ENCODE measurements at regions not wholly inside any gene's neighbourhood (a gene's known extent, or its start where the extent isn't known, plus 50 kb on each side); places are given as distances from the start of the nearest gene placed in this dataset.

GRCh38 chr10:55233505-55233904, 432.5 kb upstream of the PCDH15 start:
- intact Hi-C loops (cut with DNase I) = no loop called here
- no peak overlapping the region for H3K27ac ChIP-seq
- no peak overlapping the region for H3K4me3 ChIP-seq
- H3K27me3 ChIP-seq (replicated peaks; ENCODE audit: insufficient read depth) = no peaks in the 10 kb centered on the region
- H3K36me3 ChIP-seq = no peaks in the 10 kb centered on the region
- DNase-seq (ENCODE audit: low spot score) = no peak
- H3K9me3 ChIP-seq = no peaks in the 10 kb centered on the region
- TF ChIP-seq POLR2AphosphoS5 (IDR thresholded peaks at IDR 0.05) (no peak), POLR2A (IDR thresholded peaks at IDR 0.05) (no peak), CTCF (IDR thresholded peaks at IDR 0.05) (no peak)
- H3K4me1 ChIP-seq (replicated peaks) = no peaks in the 10 kb centered on the region

GRCh38 chr10:55233090-55233489, 432.1 kb upstream of the PCDH15 start:
- WGBS = 64% methylated on average over 3 of the region's 3 CpGs
- Histone ChIP-seq H3K4me3 (no peak overlapping the region), H3K27ac (no peak overlapping the region), H3K36me3 (no peaks in the 10 kb centered on the region), H3K9me3 (no peaks in the 10 kb centered on the region), H3K4me1 (replicated peaks) (no peaks in the 10 kb centered on the region), H3K27me3 (replicated peaks; ENCODE audit: insufficient read depth) (no peaks in the 10 kb centered on the region)
- intact Hi-C loops (cut with DNase I) = no loop called here
- DNase-seq (ENCODE audit: low spot score) = no peak
- TF ChIP-seq CTCF (IDR thresholded peaks at IDR 0.05) (no peak), POLR2AphosphoS5 (IDR thresholded peaks at IDR 0.05) (no peak), POLR2A (IDR thresholded peaks at IDR 0.05) (no peak)

GRCh38 chr10:55232553-55232952, 431.5 kb upstream of the PCDH15 start:
- no peak overlapping the region for H3K27ac ChIP-seq
- no peaks in the 10 kb centered on the region for H3K9me3 ChIP-seq
- DNase-seq (ENCODE audit: low spot score) = no peak
- no peaks in the 10 kb centered on the region for H3K27me3 ChIP-seq (replicated peaks; ENCODE audit: insufficient read depth)
- H3K36me3 ChIP-seq = no peaks in the 10 kb centered on the region
- H3K4me1 ChIP-seq (replicated peaks) = no peaks in the 10 kb centered on the region
- TF ChIP-seq CTCF (IDR thresholded peaks at IDR 0.05) (no peak), POLR2A (IDR thresholded peaks at IDR 0.05) (no peak), POLR2AphosphoS5 (IDR thresholded peaks at IDR 0.05) (no peak)
- intact Hi-C loops (cut with DNase I) = no loop called here
- no peak overlapping the region for H3K4me3 ChIP-seq
- WGBS = 78% methylated on average over 1 of the region's 1 CpG

- H3K4me1 ChIP-seq (replicated peaks) = no peaks in the 10 kb centered on the region
- intact Hi-C loops (cut with DNase I) = no loop called here
- no peaks in the 10 kb centered on the region for H3K9me3 ChIP-seq
- no peak for TF ChIP-seq CTCF (IDR thresholded peaks at IDR 0.05)
- no peak for TF ChIP-seq POLR2AphosphoS5 (IDR thresholded peaks at IDR 0.05)
- WGBS = 33% methylated on average over 1 of the region's 1 CpG
- H3K36me3 ChIP-seq = no peaks in the 10 kb centered on the region
- no peak overlapping the region for H3K4me3 ChIP-seq
- no peaks in the 10 kb centered on the region for H3K27me3 ChIP-seq (replicated peaks; ENCODE audit: insufficient read depth)
- H3K27ac ChIP-seq = no peak overlapping the region
- no peak for DNase-seq (ENCODE audit: low spot score)
Observed at GRCh38 chr10:55227967-55228366, 426.9 kb upstream of the PCDH15 start.

- TF ChIP-seq CTCF (IDR thresholded peaks at IDR 0.05) (no peak), POLR2AphosphoS5 (IDR thresholded peaks at IDR 0.05) (no peak), POLR2A (IDR thresholded peaks at IDR 0.05) (no peak)
- intact Hi-C loops (cut with DNase I) = no loop called here
- no peak overlapping the region for H3K4me3 ChIP-seq
- H3K4me1 ChIP-seq (replicated peaks) = no peaks in the 10 kb centered on the region
- no peaks in the 10 kb centered on the region for H3K36me3 ChIP-seq
- no peak for DNase-seq (ENCODE audit: low spot score)
- WGBS = 88% methylated on average over 5 of the region's 5 CpGs
- no peak overlapping the region for H3K27ac ChIP-seq
- no peaks in the 10 kb centered on the region for H3K27me3 ChIP-seq (replicated peaks; ENCODE audit: insufficient read depth)
- no peaks in the 10 kb centered on the region for H3K9me3 ChIP-seq
Observed at GRCh38 chr10:55224007-55224781, 423.2 kb upstream of the PCDH15 start.

Measured in prostate gland (tissue), 2 donors.